HG03439 (cell line): ENCODE measurements at regions not wholly inside any gene's neighbourhood (a gene's known extent, or its start where the extent isn't known, plus 50 kb on each side); places are given as distances from the start of the nearest gene placed in this dataset.

Source experiments
- ATAC-seq: cut with Tn5 transposase; IDR thresholded peaks from one replicate; pipeline ENCODE4 v1.9.1; 2021; ENCODE audit warnings: mild to moderate bottlenecking, moderate library complexity; ENCODE audit not compliant: unreplicated experiment

DNA sequence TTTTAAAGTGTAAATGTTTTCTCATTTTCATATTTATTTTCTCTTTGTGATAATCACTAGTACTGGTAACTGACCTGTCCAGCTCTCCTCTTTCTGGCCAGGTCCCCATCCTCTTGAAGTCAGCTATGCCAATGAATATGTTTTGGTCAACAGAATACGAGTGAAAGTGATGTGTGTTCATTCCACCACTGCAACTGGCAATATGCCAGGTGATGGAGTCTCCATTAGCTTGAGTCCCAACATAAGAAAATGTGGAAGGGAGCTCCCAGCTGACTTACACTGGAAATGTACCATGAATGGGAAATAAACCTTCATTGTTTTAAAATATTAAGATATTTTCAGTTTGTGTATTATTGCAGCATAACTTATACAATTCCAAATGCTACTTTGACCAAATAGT is 75.8 kb downstream of the CCDC34 start:
- no peak for ATAC-seq

DNA sequence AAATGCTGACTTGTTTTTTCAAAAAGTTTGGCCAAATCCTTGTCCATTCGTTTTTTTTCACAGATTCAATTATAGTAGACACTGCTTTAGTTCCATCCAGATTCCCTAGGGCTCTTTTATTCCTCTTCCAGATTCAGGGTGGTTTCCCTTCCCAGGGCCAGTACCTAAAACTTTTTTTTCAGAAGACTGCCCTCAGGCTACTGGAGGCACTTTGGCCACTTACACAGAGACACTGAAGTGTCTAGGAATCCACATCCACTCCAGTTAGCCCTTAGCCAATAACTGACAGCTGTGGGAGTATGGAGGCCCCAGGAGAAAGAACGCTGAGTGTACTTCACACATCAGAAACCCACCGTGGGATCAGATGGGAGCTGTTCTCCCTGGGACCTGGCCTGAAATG is 77.3 kb downstream of the CCDC34 start:
- no peak for ATAC-seq

DNA sequence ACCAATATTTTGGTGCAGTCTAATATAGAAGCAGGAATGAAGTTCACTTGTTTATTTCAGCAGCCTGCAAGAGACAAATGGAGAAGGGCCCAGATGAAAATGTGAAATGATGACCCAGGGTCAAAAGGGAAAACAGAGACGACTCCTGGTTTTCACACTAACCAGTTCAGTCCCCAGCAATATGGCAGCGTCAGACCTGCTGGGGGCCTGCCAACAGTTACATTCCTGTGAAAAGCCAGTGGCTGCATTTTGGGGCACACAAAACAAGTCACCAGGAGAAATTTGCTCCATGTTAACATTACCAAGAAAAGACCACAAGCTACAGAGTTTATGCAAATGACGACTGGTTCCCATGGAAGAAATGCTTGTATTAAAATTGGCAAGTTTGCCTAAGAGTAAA is 80.2 kb downstream of the CCDC34 start:
- ATAC-seq = no peak

DNA sequence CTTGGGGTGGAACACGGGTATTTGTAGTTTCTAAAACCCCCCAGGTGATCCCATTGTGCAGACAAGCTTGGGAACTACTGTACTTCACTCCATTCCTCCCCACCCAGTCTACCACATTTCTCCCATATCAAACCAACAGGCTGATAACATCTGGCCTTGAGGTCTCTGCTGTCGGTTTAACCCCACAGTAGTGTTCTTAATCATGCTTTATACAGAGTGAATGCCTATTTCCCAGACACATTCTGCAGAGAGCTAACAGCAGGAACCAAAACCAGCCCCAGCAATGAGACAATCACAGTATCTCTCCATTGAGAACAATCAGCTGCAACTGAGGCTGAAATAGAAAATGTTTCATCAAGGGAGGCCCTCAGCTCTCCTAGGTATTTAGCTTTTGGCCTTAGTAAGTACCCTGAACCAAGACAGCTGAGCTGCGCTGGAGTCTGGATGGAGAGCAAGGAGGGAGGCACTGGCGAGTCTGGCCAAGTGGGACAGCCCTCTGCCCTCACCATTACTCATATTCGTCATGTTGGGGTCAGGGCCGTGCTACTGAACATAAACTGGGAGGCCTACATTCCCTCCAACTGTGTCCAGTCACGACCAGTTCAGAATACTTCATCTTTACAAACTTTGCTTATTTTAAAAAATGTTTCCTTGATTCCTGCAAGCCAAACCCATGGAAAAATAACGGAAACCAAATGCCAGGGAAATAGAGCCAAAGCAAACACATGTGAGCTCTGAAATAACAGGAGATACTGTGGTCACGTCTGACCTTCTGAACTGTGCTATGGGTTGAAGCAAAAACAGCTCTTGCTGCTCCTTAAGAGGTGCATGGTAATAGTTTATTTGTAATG is 81.0 kb downstream of the CCDC34 start:
- no peak for ATAC-seq

DNA sequence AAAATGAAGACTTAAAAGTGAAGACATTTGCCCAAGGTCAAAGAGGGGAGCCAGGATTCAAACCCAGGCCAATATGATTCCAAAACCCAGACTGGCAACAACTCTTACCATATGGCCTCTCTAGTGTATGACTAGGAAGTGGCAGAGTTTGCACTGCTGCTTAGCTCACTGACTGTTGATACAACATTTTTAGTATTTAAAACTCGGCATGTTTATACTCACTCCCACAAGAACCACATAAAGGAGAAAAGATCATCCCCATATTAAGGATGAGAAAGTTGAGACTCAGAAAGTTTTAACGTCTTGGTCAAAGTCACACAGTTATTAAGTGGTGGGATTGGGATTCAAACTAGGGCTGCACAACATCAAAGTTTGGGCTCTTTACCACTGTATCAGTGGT is 81.7 kb downstream of the CCDC34 start:
- ATAC-seq = no peak

DNA sequence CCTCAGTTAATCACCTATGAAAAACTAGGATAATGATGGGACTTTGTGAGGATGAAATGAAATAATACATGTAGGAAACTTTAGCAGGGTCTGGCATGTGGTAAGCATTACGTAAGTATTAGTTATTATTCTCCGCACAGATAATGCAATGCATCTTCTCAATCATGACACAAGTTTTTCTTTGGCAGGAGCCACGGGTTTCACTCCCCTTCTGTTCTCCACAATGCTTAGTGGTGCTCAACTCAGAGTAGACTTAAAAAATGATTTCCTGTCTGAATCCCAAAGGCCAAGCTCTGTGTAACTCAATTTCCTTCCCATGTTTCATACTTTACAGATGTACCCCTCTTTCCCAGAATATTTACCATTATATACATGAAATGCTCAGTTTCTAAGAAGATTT is 82.9 kb downstream of the CCDC34 start:
- ATAC-seq = no peak

DNA sequence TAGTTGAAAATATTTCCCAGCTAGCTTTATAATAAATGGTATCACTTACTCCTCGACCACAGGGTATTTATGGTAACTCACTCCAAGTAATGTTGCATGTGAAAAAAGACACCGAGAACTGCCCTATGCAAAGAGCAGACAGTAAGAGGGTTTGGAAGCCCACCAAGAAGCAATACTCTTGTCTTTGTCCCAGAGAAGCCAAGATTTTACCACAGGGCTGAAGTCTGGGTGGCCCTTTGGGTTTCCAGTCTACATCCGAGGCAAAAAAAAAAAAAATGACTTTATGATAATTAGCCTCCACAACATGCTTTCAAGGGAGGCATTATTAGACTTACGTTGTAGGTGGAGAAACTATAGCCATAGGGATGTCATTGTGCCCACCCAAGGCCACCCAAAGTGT is 83.6 kb downstream of the CCDC34 start:
- ATAC-seq = no peak

DNA sequence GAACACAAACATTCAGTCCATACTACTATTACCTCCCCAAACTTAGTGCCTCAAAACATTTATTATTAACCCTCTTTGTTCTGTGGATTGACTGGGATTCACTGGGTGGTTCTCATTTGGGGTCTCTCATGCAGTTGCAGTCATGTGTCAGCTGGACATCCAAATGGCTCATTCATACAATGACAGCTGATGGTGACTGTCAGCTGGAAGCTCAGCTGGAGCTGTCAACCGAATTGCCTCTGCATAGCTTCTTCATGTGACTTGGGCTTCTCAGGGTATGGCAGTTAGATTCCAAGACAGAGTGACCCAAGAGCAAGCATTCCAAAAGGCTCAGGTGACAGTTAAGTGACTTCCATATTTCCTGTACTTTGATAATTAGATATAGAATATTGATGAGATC is 85.2 kb downstream of the CCDC34 start:
- no peak for ATAC-seq

DNA sequence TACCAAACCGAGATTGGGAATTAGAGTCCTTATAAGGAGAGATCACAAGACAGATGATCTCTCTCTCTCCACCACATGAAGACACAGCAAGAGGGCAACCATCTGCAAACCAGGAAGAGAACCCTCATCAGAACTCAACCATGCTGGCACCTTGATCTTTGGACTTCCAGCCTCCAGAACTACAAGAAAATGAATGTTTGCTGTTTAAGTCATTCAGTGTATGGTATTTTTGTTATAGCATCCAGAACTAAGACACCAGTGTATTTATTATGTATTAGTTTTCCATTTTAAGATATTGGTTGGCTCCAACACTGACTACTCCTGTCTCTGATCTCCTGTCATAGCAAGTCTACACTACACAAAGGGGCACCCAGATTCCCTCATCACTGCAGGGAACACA is 86.9 kb downstream of the CCDC34 start:
- no peak for ATAC-seq

DNA sequence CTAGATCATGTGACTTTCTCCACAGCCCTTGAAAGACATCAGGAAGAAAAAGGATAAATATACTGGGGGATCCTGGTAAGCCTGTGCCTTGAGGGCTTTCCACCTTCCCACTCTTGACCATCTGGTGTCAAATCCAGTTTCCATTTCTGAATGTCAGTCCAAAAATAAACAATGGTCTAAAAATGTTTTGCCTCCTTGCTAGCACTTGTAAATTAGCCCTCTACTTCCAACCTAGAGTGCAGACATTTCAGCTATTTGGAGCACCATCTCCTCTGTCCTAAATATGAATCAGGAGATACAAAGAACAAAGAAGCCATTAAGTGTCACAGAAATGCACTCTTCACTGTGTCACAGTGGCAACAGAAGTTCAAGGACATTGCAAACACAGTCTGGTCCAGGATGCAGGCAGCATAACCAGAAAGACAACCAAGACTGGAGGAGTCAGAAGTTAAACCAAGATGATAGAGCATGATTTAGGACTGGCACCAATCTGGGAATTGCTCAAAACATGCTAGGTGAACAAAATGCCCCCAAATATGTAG is 88.1 kb downstream of the CCDC34 start:
- no peak for ATAC-seq

DNA sequence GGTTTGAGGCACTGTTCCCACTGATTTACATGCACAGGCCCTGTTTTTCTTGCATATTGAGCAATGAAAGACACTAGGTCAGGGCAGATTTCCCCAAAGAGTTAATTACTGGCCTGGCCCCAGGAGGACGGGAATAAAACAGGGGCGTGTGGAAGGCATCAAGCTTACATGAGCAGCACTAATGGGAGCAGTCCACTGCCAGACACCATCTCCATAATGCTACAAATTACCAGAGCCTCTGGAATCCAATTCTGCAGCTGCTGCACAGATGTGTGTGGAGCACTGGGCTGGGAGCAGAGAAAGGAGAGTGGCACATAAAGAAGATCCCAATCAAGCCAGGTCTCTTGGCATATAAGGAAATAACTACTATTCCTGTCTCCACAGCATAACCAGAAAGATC is 96.9 kb downstream of the CCDC34 start:
- no peak for ATAC-seq

DNA sequence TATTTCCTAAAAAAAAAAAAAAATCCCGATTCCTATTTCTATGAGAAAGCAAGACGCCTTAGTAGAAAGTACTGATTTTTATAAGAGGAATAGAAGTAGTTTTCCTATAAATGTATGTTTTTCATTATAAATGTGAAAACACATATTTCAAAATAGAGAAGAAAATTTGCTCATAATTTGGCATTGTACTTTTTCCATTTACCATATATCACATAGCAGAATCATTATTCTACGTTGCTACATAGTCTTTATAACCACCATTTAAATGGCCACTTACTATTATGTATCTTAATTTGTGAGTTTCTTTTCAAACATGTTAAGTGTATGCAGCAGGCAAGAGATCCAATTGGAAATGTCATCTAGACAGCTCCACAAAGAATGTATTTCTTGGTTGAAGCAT is 99.0 kb downstream of the CCDC34 start:
- no peak for ATAC-seq

DNA sequence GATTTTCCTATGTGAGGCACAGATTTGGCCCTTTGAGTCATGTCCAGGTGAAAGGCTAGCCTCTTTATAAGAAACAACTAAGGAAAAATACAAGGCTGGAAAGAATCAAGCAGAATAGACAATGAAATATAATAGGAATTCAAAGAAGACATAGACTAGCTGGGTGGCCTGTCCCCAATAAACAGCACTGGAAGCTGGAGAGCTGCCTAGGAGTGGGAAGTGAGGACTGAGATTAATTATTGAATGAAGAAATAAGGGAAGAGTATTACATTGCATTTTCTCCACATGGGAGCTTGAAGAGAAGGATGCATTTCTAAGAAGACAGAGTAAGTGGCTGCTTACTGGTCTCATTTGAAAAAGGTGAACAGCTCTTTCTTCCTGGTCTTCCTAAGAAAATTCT is 100.0 kb downstream of the CCDC34 start:
- no peak for ATAC-seq

DNA sequence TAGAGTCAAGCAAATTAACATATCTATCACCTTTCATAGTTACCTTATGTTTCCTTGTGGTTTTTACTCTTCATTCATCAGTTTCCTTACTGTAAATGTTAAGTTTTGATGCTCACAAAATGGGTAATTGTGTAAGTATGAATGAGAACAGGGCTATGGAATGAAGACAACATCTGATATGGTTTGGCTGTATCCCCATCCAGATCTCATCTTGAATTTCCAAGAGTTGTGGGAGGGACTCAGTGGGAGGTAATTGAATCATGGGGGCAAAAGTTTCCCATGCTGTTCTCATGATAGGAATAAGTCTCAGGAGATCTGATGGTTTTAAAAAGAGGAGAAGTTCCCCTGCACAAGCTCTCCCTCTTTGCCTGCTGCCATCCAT is 107.6 kb downstream of the CCDC34 start:
- no peak for ATAC-seq

DNA sequence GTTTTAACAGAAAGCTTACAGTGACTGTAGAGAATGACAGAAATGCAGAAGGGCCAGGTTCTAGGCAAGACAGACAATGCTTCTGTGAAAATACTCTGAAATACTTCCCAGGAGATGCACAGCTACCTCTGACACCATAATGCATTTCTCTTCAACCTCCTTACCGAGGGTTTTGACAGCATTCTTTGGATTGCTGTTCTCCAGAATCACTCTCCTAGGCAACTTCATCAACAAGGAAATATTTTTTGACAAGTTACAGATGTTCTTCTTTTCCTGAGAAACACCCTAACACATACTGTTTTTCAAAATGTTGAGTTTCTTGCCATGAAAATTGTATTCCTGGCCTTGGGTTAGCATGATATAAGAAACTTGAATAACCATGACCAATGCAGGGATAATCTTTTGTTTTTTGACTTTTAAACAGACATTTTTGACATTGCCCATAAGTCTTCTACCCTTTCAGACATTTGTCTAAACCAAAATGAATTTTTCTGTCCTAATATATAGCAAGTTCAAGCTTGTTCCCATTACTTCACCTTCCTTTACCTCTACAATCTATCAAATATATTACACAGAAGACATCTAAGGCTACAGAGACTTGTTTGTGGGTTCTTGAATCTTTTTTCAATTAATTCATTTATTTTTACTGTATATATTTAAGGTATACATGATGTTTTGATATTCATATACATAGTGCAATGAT is 108.1 kb downstream of the CCDC34 start:
- no peak for ATAC-seq

DNA sequence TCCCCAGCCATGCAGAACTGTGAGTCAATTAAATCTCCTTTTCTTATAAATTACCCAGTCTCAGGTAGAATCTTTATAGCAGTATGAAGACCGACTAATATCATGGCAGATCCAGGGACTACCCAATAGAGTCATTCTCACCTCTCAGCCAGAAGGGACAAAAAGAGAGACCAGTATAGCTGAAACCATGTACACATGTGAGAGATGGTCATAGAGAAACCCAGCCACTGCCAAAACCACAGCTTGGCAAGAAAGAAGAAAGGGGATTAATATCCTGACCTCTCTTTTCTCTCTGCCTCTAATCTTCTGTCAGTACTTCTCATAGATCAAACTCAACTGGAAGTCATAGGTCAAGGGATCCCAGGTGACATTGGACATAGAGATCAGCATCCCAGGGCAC is 109.8 kb downstream of the CCDC34 start:
- ATAC-seq = no peak

DNA sequence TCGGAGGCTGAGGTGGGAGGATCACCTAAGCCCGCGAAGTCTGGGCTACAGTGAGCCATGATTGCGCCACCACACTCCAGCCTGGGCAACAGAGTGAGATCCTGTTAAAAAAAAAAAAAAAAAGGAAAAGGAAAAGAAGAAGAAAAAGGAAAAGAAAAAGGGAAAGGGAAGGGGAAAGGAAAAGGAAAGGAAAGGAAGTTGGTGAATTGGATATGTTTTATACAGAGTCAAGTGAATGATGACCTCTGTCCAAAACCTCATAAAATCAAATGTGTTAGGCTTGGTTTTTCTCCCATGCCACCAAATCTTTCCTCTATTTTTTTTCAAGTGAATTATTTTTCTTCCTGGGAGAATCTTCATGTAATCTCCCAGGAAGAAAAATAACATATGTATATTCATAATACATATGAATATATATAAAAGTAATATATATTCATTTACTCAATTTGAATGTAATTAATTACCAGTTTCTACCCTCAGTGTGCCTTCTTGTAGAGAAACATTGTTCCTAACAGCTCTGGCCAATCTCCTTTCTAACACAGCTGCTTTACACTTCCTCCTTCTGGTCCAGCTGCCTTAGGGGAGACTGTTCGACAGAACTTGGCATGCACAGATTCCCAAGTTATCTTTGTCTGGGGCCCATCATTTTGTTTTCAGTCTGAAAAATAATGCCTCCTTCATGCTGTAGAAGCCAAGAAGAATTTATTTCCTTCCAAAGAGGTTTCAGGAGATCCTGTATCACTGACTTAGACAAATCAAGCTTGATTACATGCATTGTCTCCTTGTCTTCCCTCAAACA is 111.9 kb downstream of the CCDC34 start:
- no peak for ATAC-seq

DNA sequence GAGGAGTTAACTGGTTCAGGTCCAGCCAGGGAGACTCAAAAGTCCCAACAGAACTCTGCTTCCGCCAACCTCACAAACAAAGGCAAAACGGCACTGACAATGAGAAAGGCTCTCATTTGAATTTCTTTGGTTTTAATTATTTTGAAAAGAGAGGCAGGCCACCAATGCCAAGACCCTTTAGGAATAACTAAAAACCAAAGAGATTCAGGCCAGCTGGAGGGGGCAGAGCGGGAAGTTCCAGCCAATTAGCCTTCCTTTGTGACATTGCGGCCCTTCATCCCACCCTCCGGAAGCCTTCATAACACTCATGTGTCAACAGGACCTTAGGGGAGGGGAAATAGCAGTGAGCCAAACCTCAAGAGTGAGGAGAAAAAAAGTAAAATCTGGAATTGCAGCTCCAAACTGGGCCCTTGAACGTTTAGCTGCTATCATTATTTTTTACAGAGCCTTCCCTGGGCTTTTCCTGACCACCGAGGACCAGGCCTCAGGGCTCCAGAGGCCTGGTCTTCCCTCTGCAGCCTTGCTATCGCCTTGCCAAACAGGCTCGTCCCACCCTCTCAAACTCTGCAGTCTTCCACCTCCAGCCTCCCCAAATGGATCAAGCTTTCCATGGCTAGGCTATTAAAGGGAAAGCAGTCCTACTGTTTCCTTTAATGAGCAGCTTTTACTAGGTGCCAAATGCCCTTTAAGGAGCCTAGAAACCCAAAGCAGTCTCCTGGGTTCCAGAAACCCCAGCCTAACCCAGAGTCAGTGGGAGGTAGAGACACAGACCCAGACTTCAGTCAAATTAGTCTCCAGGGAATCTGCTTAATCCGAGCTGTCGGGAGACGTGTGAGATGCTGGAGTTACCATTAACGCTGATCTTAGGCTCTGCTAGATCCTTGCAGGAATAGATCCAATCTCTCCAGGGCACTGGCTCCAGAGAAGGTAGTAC is 114.2 kb downstream of the CCDC34 start:
- ATAC-seq = no peak

DNA sequence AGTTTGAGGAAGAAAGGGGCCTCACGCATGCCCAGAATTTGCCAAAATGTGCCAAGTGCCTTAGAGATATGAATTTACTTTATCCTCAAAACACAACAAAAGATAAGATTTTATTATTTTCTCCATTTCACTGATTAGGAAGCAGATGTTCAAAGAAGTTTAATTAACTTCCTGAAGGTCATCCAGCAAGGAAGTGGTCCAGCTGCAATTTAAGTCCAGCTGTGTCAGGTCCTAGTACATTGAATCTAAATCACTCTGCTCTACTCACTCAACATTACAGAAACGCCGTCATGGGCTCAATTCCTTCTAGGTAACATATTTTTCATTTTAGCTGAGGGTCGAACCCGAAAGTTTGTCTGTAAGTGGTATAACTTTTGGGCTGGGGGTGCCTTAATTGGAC is 115.4 kb downstream of the CCDC34 start:
- no peak for ATAC-seq

DNA sequence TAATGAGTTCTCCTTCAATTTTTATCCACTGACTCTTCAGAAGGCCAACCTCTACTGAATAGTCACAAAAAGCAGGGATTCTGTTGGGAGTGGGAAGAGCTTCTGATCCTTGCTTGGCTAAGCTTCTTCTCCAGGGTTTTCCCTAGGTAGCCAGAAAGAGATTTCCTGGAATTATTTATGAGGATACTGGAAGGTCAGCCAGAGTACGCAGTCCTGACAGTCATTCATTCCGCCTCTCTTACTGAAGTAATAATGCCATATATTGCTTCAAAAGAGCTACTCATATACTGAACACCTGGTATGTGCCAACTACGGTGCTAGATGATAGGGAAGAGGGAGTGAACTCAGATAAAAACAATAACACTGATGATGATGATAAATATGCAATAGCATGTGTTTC is 116.1 kb downstream of the CCDC34 start:
- ATAC-seq = no peak
